ENCODE measurements at regions not wholly inside any gene's neighbourhood (a gene's known extent, or its start where the extent isn't known, plus 50 kb on each side); places are given as distances from the start of the nearest gene placed in this dataset.

- TF ChIP-seq POU6F1 (CRISPR knock-in tag; IDR thresholded peaks at IDR 0.05; ENCODE audit: borderline replicate concordance, low read depth) (no peak), PATZ1 (CRISPR knock-in tag; IDR thresholded peaks at IDR 0.05; ENCODE audit: borderline replicate concordance) (no peak), CREB5 (CRISPR knock-in tag; IDR thresholded peaks at IDR 0.05; ENCODE audit: low read depth) (no peak)
Observed at GRCh38 chr5:97365163-97365845, 182.3 kb upstream of the RIOK2 start.
